ENCODE measurements at regions not wholly inside any gene's neighbourhood (a gene's known extent, or its start where the extent isn't known, plus 50 kb on each side); places are given as distances from the start of the nearest gene placed in this dataset.

DNA sequence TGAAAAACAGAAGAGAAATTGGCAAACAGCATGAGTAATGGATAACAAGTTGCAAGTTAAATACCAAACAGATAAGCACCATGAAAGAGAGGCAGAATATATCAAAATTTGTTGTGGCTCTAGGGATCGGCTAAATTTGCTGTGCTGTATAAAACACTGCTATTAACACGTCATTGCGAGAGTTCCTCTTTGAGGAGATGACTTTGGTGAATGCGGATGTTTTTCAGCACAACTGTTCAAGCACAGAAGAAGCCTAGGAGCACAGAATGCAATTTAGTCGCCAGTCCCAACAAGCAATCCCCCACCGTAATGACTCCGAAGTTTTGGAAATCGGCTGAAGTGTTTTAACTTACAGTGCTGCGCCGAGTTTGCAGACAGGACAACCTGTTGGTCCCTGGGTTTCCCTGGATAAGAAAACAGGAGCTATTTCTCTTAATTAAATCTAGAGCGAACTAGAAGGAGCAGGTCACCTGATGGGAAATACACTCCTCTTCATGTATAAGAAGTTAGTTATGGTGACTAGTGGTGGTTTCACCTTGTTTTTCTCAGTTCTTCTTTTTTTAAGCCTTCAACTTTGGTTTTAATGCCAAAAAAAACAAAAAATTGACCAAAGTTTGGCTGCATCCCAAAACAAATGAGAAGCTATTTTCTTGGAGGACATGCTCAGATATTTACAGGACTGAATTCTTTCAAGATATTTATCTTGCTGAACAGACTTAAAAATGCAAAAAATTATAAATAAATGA, 454.1 kb upstream of the SALL3 start:
- DNase-seq, result no peak

DNA sequence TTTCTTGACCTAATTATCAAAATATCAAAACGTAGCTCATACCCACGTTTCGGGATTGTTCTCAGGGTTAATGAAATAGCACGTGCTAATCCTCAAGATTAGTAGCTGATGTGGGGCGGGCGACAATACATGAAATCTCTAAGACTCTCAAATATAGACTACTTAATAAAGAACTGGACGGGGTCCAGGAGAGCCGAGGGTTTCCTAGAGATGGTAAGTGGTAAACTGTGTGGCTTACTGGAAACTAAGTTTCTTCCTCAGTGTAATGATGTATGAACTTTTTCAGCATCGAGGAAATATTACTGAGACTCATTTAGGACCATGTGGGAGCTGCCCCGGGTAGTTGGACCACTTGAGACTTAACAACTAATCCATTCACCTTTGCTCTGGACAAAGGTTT, 453.3 kb upstream of the SALL3 start:
- DNase-seq, result no peak

DNA sequence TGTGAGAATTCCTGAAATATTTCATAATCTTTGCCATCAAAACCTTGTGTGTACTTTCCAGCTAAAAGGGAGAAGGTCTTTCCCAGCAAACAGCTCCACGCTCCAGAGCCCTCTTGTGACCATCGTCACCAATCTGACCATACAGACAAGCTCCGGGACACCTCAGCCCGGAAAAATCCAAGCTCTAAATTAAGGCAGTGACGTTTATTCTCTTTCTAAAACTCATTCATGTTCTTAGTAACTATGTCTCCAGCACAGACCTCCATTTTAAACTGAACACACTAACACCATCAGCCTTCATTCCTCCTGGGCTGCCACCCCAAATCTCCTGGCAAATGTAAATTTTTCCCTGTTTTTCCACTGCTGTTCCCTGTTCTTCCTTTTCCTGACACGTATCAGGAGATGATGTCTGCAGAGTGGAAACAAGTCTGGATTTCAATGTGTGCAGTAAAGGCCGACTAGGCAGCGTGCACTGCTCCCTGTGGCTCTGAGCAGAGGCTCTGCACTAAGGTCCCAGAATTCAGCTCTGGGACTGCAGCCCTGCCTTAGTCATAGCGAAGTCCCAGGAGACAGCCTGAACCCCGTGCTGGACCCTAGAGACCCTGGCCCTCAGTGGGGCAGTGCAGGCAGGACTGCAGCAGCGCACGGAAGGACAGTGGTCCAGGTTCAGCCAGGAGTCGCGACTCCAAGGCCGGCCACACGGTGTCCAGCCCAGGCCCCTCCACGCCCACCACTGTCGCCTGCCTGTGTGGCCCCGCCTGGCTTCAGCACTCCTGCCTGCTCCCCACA, 452.5 kb upstream of the SALL3 start:
- DNase-seq, result no peak

DNA sequence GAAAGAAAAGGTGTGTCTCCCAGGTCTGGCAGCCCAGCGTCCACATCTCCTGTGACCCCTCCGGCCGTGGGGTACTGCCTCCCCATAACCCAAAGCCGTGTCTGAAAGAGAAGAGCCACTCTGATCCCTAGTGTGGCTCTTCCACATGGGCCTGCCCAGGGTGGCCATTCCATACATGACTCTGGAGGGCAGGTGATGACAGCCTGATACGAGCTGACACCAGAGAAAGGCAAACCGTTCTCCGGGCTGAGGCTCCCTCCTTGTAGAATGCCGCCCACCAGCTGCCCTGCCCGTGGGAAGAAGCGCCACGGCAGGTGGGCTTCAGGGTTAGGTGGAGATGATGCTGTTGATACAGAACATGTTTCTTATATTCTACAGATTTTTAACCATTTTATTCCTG, 451.6 kb upstream of the SALL3 start:
- DNase-seq, result no peak

DNA sequence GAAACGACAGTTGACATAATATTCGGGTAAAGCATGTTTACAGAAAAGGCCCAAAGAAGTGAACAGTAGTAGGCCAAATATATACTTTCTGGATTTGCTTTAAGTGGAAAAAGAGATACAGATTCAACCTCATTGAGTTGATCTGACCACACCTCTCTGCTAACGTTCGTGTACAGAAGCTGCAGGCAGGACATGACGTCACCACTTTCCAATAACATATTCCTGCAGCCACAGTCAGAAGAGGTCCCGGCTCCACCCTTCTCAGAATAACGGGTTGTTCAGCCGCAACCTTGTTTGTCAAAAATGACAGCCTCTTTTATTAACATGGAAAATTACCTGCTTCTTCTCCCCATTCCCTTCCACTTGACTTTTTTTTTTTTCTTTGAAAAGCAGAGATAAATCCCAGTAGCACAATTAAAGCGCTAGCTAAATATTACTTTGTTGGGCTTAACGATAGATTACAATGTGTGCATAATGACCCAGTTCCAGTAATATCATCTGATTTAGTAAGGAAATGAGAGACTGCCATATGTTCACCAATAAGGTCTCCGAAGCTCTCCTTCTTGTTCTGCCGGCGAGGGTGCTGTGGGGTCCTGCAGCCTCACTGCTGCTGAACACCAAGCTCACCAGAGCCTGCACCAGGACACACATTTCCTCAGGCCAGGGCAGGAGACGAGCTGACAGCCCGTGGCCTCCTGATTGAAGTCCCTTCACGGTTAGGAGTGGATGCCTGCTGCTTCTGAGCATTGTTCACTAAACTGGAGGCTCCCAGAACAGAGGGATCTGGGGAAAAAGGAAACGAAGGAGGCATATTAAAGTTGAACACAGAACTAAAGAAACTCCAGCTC, 451.0 kb upstream of the SALL3 start:
- DNase-seq, result no peak

DNA sequence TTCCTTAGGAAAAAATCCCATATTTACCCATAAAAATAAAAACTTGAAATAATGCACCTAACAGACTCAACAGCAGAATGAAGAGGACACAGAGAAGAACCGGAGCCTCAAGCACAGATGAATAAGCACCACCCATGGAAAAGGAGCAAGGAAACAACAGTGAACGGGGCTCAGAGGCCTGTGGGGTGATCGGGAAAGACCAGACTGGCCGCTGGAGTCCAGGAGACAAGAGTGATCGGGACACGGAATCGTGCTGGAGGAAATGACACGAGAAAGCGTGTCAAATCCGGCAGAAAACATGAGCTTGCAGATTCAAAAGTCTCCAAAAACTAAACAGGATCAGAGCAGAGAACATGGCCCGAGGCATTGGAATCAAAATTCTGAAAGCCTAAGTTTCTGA, 448.0 kb upstream of the SALL3 start:
- DNase-seq, result no peak

DNA sequence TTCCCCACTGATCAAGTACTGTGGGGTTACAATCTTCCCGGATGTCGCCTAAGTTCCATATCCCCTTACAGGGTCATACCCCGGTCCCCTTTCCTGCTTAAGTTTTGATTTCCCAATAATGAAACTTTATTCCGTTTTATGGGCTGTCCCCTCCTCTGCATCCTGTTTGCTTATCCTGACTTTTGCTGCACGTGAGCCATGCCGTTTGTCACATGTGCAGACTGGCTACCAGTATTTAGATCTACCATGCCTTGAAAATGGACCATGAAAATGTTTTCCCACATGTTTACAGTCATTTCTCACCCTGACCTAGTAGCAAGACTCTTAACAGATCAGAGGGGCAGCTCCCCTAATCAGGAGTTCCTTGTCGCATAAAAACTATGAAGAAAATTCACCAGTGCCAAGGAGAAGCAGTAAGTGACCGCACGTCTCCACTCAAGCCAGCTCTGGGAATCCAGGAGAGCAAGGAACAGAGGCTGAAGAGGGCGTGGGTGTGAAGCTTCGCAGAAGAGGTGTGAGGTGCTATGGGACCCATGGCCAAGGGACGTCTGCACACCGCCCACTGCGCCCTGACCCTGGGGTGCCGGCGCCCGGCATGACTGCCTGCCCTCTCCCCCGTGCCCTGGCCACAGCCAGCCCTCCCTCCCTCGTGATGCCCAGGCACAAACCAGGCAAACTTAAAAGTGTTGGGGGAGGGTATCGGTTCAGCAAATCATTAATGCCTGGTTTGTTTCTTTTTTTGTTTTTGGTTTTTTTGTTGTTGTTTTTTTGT, 440.8 kb upstream of the SALL3 start:
- DNase-seq, result no peak

DNA sequence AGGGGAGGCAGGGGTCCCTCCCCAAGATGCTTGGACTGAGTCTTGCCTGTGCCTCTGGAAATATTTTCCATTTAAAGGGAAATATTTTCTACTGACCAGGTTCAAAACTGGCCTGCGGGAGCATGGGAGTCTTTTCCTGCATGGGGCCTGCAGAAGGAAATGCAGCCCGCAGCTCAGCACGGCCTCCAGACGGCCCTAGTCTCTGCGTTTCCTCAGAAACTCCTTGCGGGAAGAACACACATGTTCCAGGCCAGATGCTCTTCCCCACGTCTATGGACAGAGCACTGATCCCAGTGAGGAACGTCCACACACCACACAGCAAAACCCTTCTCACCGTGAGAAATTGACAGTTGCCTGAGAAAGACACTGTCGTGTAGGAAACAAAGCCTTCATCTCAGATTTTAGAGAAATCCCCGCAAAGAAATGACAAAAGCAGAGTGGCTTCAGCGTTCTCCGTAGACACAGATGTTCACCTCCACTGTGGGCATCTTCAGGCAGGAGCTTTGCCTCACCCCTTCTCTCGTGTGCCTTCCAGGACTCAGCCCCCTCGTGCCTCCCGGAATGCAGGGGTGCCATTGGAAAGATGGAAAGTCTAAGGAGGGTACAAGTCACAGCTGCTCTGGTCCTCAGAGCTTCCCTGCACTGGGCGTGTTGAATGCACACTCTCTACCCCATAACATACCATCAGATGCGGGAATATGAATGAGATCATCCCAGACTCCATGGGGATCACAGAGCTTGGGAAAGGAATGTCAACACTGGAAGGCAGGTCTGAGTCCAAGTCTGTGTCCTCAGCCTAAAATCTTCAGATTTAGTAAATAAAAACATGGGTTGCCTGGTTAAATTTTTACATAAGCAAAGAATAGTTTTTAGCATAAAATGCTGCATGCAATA, 438.7 kb upstream of the SALL3 start:
- peak; percentile 29 for DNase-seq

DNA sequence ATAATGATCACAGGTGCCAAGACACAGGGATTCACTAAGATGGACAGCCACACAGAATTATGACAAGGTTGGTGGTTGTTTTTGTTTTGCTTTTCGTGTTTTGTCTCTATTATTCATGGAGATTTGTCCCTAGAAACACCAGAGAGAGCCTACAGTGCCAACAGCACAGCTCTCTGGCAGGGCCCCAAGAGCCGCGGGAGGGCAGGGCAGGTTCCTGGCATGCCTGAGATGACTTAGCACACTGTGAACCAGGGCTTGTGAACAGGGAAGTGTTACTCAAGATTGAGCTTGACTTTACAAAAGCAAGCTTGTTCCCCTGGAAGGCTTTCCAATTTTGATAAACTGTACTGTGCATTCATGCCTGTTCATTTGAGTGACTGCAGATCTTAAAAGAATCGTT, 437.4 kb upstream of the SALL3 start:
- DNase-seq, result peak; percentile 61

DNA sequence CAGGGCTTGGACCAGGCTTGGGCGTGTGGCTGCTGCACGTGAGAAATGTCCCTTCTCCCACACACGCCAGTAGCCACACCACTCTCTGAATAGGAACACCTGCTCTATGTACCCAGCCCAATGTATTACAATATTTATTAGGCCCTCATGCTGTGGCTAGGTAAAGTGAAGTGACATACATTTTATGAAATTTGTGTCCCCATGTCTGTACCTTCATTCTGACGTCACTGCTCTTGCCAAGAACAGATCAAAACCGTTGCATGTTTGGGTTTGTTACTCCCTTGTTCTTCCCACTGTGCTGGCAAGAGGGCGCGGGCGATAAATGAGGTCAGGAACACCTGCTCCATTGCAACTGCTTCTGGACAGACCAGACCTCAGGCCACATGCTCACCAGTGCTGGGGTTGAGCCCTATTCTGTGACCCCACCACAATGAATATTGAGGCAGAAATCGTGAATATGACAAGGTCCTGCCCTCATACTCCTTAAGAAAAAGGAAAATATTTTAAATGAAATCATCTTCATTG, 436.4 kb upstream of the SALL3 start:
- DNase-seq, result no peak

DNA sequence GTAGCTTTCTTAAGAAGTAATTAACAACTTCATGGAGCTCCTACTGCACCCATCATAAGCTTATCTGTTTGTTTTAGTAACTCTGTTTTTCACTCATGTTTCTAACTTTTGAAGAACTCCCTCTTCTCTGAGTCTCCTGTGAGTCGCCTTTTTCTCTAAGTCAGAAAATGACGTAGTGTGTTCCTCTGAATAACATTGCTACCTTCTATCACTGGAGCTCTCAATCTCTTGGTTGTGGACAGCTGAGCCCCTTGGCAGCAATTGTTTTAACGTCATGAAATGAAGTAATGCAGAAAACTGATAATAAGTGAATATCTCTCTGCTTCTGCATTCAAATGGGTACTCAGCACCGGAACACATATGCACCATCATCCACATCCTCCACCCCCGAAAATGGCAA, 433.3 kb upstream of the SALL3 start:
- DNase-seq, result no peak

DNA sequence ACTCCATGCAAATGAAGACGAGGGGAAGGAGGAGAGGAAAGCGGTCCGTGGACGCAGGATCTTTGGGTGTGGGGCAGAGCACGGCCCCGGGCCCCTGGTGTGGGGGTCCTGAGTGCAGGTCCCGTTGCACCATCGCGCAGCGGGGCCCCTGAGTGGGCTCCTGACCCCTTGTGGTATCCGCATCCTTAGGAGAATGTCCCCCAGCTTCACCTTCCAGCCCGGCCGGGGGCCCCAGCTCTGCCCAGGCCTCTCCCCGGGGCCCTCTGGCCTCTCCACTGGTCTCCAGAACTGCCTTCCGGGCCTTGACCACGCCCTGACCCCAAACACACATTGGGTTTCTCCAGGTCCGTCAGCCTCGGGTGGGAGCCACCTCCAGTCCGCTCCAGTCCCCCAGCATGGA, 431.8 kb upstream of the SALL3 start:
- no peak for DNase-seq

DNA sequence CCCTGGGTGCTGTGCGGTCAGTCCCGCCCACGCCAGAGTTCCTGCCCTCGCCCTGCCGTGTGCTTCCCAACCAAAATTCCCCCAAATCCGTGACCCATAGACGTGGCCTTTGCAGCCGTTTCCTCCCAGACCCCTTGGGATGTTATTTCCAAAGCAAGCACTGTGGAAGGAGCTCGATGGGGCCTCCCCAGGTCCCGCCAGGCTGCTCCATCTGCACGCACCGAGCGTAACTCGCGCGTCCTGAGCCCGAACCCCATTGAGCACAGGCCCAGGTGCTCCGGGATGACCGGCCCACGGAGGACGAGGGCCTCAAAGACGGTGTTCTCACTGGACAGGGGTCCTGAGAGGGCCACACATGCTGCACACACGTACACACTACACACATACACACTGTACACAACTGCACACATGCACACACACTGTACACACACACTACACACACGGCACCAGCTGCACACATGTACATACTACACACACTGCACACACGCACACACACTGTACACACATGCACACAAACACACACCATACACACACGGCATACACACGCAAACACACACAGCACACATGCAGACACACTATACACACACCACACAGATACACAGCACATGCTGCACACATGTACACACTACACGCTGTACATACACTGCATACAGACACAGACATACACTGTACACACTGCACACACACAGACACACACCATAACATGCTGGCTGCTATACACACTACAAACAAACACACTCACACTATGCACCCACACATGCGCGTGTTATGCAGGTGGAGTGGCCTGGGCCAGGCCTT, 431.2 kb upstream of the SALL3 start:
- DNase-seq, result no peak

DNA sequence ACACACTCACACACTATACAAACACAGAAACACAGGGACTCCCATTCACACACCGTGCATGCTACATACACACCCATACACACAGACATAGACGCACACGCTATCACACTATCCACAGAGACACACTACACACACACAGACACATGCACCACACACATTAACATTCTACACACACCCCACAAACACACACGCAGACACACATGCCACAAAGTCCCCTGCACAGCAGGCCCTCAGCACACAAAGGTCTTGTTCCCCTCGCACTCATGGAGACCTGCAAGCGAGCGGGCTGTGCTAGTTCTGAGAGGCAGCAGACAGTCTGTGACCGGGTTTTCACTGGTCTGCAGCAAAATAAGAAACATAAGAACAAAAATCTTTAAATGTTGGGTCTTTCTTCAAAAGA, 429.6 kb upstream of the SALL3 start:
- no peak for DNase-seq

DNA sequence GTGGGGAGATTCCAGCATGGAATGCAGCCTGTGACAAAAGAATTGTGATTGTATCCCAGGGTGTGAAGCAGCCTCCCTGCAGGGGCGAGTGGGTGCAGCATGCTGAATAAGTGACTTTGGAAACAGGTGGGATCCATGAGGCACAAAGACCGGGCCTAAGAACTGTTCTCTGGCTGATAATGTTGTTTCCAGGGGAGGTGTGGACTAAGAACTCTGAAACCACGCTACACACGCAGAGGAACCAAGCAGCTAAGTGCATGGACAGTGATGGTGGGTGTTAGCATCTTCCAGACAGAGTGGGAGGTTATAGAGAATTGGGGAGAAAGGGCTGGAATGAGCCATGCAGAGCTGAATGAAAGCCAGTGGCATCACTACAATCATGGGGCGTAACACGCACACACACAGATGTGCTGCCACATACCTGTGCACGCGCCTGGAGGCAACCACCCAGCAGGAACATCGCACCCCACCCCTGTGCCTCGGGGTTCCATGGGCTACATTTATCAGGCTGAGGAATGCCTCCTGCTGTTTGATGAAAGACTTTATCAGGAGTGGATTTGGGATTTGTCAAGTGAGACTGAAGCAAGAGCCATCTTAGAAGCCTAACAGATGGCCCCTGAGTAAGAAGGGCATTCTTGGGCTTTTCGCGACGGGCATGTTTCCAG, 424.5 kb upstream of the SALL3 start:
- DNase-seq, result no peak

DNA sequence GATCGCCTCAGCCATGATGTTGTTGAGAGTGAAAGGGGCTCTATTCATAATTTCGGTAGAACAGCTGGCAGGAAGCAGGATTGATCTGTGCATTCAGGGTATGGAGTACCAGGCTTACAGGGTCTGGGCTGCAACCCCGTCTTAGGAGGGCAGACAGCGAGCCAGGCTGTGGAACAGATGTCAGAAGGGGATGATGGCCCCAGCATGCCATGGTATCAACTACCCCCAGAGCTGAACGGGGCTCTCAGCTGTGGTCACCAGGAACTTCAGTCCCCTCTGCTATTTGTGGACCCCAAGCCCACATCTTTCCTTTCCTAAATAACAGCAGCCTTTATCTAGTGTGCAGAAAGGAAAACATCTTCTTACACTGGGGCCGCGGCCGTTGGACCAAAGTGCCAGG, 422.2 kb upstream of the SALL3 start:
- DNase-seq, result no peak

DNA sequence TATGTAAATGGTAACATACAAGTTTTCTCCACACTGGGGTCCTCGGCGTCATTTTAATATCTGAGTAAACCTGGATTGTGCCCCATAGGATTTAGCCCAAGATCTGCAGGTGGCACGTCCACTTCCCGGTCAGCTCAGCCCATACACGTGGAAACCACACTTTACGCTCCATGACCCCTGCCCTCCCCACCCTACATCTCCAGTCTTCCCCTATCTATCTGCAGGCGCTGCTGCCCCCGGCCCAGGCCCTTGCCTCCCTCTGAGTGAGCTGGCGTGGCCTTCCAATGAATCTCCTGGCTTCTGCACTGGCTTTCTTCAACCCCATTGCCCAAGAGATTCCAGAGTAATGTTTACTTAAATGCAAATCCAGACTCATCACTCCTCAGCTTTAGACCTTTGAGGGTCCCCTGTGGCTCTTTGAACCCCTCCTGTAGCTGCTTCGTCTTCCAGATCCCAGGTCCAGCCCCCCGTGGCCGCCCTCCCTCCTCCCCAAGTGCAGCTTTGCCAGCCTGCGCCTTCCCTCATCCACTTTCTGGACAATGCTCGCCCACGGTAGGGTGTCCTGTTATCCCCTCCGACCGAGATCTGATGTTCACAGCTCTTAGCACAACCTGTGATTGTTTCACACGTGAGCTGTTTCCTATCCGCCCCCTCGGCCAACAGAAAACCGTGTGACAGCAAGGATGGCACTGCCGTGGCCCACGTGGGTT, 421.4 kb upstream of the SALL3 start:
- DNase-seq, result no peak

DNA sequence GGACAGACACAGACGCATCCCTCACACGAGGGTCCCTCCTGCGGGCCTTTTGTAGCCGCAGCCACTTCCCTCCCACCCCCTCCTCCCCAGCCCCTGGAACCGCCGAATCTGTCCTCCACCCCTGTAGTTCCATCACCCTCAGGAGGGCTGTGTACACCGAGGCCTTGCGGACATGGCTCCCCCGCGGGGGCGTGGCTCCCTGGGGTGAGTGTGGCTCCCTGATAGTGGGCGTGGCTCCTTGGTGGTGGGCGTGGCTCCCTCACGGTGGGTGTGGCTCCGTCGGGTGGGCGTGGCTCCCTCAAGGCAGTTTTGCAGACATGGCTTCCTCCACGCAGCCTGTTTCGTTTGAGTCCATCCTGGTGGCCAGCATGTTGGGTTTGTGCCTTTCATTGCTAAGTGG, 420.7 kb upstream of the SALL3 start:
- DNase-seq, result no peak

DNA sequence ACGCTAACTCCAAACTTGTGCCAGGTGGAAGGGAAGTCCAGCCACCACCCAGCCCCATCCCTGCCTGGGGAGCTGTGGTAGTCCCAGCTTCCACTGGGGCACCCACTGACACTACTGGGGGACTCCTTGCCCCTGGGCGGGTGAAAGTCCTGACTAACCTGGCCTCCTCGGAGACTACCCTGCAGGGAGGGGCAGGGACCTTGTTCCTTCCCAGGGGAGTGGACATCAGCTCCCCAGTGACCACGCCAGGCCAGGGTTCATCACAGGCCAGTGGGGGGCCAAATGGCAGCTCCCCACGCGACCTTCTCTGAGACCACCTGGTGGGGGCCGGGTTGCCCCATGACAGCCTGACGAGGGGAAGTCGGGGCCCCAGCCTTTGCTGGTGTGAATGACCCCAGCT, 420.0 kb upstream of the SALL3 start:
- no peak for DNase-seq

All from right hindlimb (tissue), 1 donor.